SK-N-SH (cell line): ENCODE measurements at regions not wholly inside any gene's neighbourhood (a gene's known extent, or its start where the extent isn't known, plus 50 kb on each side); places are given as distances from the start of the nearest gene placed in this dataset.

Source experiments
- CTCF ChIP-seq: fragments of 200-600 bp; sonication (generic); IDR thresholded peaks from 2 replicates; pipeline ENCODE4 v1.6.1; 2017; ENCODE audit warnings: antibody characterized with exemption, mild to moderate bottlenecking, moderate library complexity
- TAF1 ChIP-seq: IDR thresholded peaks from 2 replicates; pipeline ENCODE4 v1.6.1; 2012; ENCODE audit warnings: low read depth, mild to moderate bottlenecking, low read length, moderate library complexity, borderline replicate concordance
- ZBTB33 ChIP-seq: IDR thresholded peaks from 2 replicates; pipeline ENCODE4 v1.4.0; 2012; ENCODE audit warnings: low read depth, borderline replicate concordance
- TF ChIP-seq, protein P1 (sequence below): IDR thresholded peaks from 2 replicates; pipeline ENCODE4 v1.4.0; 2012; ENCODE audit warnings: low read depth

DNA sequence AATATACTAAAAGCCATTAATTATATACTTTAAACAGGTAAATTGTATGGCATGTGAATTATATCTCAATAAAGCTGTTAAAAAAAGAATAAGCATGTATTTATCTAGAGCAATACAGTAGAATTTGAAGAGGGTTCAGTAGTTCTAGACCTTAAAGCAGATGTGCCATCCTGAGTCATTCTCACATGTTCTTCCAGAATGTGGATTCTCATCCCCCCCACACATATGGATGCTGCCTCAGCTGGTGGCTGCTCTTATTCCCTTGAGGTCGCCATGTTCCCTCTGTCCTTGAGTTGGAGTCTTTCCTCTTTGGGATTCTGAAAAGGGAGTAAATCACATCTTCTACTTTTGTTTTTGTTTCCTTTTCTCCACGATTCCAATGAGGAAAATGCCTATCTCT lies 321.3 kb downstream of the AEBP2 start:
- TF ChIP-seq TAF1: no peak
- no peak for TF ChIP-seq CTCF
- TF ChIP-seq, protein P1, sequence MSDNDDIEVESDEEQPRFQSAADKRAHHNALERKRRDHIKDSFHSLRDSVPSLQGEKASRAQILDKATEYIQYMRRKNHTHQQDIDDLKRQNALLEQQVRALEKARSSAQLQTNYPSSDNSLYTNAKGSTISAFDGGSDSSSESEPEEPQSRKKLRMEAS: no peak
- TF ChIP-seq ZBTB33: no peak
